SK-N-SH treated with all-trans-retinoic acid at 6 μM for 48 hours (cell line): ENCODE measurements at regions not wholly inside any gene's neighbourhood (a gene's known extent, or its start where the extent isn't known, plus 50 kb on each side); places are given as distances from the start of the nearest gene placed in this dataset.
A peak's percentile ranks its signal among the peaks of the same experiment; 100 is the strongest.

Experiments
- ATAC-seq: fragments of 200-7000 bp; cut with Tn5 transposase; 3 replicates; pipeline ENCODE4 v1.9.1; 2020; ENCODE audit warnings: mild to moderate bottlenecking, moderate library complexity
- ARNTL ChIP-seq: fragments of 450-650 bp; formaldehyde crosslinking; IDR thresholded peaks from 2 replicates; pipeline ENCODE4 v1.5.0; 2020; ENCODE audit warnings: low read depth, mild to moderate bottlenecking, moderate library complexity, borderline replicate concordance
- BACH2 ChIP-seq: fragments of 250-450 bp; sonication (Bioruptor Pico); IDR thresholded peaks from 2 replicates; pipeline ENCODE4 v1.9.0; 2021; ENCODE audit warnings: mild to moderate bottlenecking, borderline replicate concordance
- CREB5 ChIP-seq: fragments of 250-450 bp; sonication (Bioruptor Pico); IDR thresholded peaks from 2 replicates; pipeline ENCODE4 v1.5.1; 2020; ENCODE audit warnings: low read depth, mild to moderate bottlenecking, moderate library complexity
- CSDC2 ChIP-seq: fragments of 250-450 bp; sonication (Bioruptor Pico); IDR thresholded peaks from 2 replicates; pipeline ENCODE4 v1.5.0; 2020; ENCODE audit warnings: mild to moderate bottlenecking, moderate library complexity
- CSRNP3 ChIP-seq: fragments of 250-450 bp; sonication (Bioruptor Pico); IDR thresholded peaks from 2 replicates; pipeline ENCODE4 v1.5.1; 2021; ENCODE audit warnings: mild to moderate bottlenecking, moderate library complexity
- ESRRG ChIP-seq: fragments of 250-450 bp; sonication (Bioruptor Pico); IDR thresholded peaks from 2 replicates; pipeline ENCODE4 v1.6.1; 2021; ENCODE audit warnings: mild to moderate bottlenecking
- GLIS3 ChIP-seq: fragments of 250-450 bp; sonication (Bioruptor Pico); IDR thresholded peaks from 2 replicates; pipeline ENCODE4 v1.5.0; 2020; ENCODE audit warnings: mild to moderate bottlenecking, moderate library complexity
- ISL1 ChIP-seq: fragments of 250-450 bp; sonication (Bioruptor Pico); IDR thresholded peaks from 2 replicates; pipeline ENCODE4 v2.1.2; 2022; ENCODE audit warnings: mild to moderate bottlenecking, moderate library complexity
- OSR1 ChIP-seq: fragments of 250-450 bp; sonication (Bioruptor Pico); IDR thresholded peaks from 2 replicates; pipeline ENCODE4 v1.8.0; 2022; ENCODE audit warnings: moderate library complexity, mild to moderate bottlenecking, inconsistent platforms
- POU6F1 ChIP-seq: fragments of 250-450 bp; sonication (Bioruptor Pico); IDR thresholded peaks from 2 replicates; pipeline ENCODE4 v1.8.0; 2021; ENCODE audit warnings: low read depth, mild to moderate bottlenecking, moderate library complexity, borderline replicate concordance
- PPARA ChIP-seq: fragments of 250-450 bp; sonication (Bioruptor Pico); IDR thresholded peaks from 2 replicates; pipeline ENCODE4 v1.5.0; 2020; ENCODE audit warnings: mild to moderate bottlenecking, borderline replicate concordance
- RARB ChIP-seq: fragments of 250-450 bp; sonication (Bioruptor Pico); IDR thresholded peaks from 2 replicates; pipeline ENCODE4 v1.8.0; 2021; ENCODE audit warnings: mild to moderate bottlenecking, moderate library complexity
- TCF4 ChIP-seq: fragments of 250-450 bp; sonication (Bioruptor Pico); IDR thresholded peaks from 2 replicates; pipeline ENCODE4 v1.8.0; 2021; ENCODE audit warnings: mild to moderate bottlenecking, moderate library complexity, borderline replicate concordance
- TOX ChIP-seq: fragments of 250-450 bp; sonication (Bioruptor Pico); IDR thresholded peaks from 2 replicates; pipeline ENCODE4 v1.8.0; 2021; ENCODE audit warnings: mild to moderate bottlenecking, moderate library complexity, borderline replicate concordance
- ZC3H10 ChIP-seq: fragments of 250-450 bp; sonication (Bioruptor Pico); IDR thresholded peaks from 2 replicates; pipeline ENCODE4 v1.5.1; 2021; ENCODE audit warnings: mild to moderate bottlenecking, moderate library complexity
- ZFP3 ChIP-seq: fragments of 250-450 bp; sonication (Bioruptor Pico); IDR thresholded peaks from 2 replicates; pipeline ENCODE4 v1.5.0; 2020; ENCODE audit warnings: mild to moderate bottlenecking, moderate library complexity
- ZFP30 ChIP-seq: fragments of 450-650 bp; formaldehyde crosslinking; IDR thresholded peaks from 2 replicates; pipeline ENCODE4 v1.5.0; 2022; ENCODE audit warnings: mild to moderate bottlenecking, moderate library complexity
- ZNF565 ChIP-seq: fragments of 450-650 bp; formaldehyde crosslinking; conservative IDR thresholded peaks from 2 replicates; pipeline ENCODE4 v1.5.0; 2020; ENCODE audit warnings: low read depth, mild to moderate bottlenecking, moderate library complexity
- ZNF70 ChIP-seq: fragments of 450-650 bp; formaldehyde crosslinking; IDR thresholded peaks from 2 replicates; pipeline ENCODE4 v1.5.0; 2020; ENCODE audit warnings: mild to moderate bottlenecking, moderate library complexity
- ZNF8 ChIP-seq: fragments of 450-650 bp; formaldehyde crosslinking; IDR thresholded peaks from 2 replicates; pipeline ENCODE4 v1.5.0; 2020; ENCODE audit warnings: mild to moderate bottlenecking, moderate library complexity
- TF ChIP-seq, protein P1 (sequence below): fragments of 250-450 bp; sonication (Bioruptor Pico); IDR thresholded peaks from 2 replicates; pipeline ENCODE4 v1.5.0; 2020; ENCODE audit warnings: mild to moderate bottlenecking, moderate library complexity
- TF ChIP-seq, protein P2 (sequence below): fragments of 250-450 bp; sonication (Bioruptor Pico); IDR thresholded peaks from 2 replicates; pipeline ENCODE4 v1.8.0; 2020; ENCODE audit warnings: mild to moderate bottlenecking, moderate library complexity, borderline replicate concordance

- ATAC-seq: no peak
- no peak for TF ChIP-seq CSDC2 (CRISPR knock-in tag)
- no peak for TF ChIP-seq ZNF565 (CRISPR knock-in tag)
- no peak for TF ChIP-seq TOX
Observed at GRCh38 chr5:125316391-125316790, 570.0 kb upstream of the ZNF608 start.

DNA sequence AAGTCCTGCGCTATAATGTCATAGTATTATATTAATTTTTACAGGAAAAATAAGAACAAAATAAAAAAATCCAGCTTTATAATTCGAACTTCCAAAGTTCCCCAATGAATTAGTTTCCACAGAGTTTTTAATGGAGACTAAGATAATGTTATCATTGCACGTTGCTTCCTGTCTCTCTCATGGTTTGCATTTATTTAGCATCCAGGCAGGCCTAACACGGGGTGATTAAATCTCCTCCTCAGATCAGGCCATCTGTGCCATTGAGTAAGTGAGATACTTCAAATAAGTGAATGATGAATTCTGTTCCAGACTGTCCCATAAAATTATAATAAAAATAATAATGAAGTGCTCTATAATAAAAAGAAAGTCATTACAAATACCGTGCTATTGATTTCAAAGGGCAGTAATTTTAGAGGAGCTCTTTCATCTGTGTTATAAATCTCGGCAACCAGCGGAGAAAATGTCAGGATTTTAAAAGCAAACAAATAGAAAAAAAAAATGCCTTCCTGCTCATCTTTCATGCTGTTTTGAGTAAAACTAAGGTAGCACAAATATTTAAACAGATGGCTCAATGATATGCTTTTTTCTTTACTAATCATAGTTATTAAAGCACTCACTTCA is 570.6 kb upstream of the ZNF608 start:
- ATAC-seq: peak; percentile 66
- TF ChIP-seq CSRNP3 (CRISPR knock-in tag) (peak; percentile 44; the same call in 1 of the 2 replicates), ISL1 (peak; percentile 63), TCF4 (peak; percentile 88), GLIS3 (CRISPR knock-in tag) (no peak), PPARA (CRISPR knock-in tag) (no peak), ZNF8 (CRISPR knock-in tag) (0 out of 2 replicates have a peak, but pooled peaks have one; percentile 8)
- TF ChIP-seq, protein P1, sequence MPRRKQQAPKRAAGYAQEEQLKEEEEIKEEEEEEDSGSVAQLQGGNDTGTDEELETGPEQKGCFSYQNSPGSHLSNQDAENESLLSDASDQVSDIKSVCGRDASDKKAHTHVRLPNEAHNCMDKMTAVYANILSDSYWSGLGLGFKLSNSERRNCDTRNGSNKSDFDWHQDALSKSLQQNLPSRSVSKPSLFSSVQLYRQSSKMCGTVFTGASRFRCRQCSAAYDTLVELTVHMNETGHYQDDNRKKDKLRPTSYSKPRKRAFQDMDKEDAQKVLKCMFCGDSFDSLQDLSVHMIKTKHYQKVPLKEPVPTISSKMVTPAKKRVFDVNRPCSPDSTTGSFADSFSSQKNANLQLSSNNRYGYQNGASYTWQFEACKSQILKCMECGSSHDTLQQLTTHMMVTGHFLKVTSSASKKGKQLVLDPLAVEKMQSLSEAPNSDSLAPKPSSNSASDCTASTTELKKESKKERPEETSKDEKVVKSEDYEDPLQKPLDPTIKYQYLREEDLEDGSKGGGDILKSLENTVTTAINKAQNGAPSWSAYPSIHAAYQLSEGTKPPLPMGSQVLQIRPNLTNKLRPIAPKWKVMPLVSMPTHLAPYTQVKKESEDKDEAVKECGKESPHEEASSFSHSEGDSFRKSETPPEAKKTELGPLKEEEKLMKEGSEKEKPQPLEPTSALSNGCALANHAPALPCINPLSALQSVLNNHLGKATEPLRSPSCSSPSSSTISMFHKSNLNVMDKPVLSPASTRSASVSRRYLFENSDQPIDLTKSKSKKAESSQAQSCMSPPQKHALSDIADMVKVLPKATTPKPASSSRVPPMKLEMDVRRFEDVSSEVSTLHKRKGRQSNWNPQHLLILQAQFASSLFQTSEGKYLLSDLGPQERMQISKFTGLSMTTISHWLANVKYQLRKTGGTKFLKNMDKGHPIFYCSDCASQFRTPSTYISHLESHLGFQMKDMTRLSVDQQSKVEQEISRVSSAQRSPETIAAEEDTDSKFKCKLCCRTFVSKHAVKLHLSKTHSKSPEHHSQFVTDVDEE (CRISPR knock-in tag): peak; percentile 36; the same call in 1 of the 2 replicates

GRCh38 chr5:125317536-125317995 is 571.1 kb upstream of the ZNF608 start:
- no peak for TF ChIP-seq ZNF565 (CRISPR knock-in tag)
- TF ChIP-seq ESRRG: no peak
- no peak for TF ChIP-seq CSDC2 (CRISPR knock-in tag)
- no peak for TF ChIP-seq ZNF70
- no peak for TF ChIP-seq ZFP3 (CRISPR knock-in tag)
- TF ChIP-seq ZFP30 (CRISPR knock-in tag): no peak
- TF ChIP-seq CREB5 (CRISPR knock-in tag): no peak
- TF ChIP-seq BACH2 (CRISPR knock-in tag): no peak
- TF ChIP-seq RARB (CRISPR knock-in tag): no peak
- no peak for TF ChIP-seq ZC3H10 (CRISPR knock-in tag)
- TF ChIP-seq OSR1 (CRISPR knock-in tag): no peak
- TF ChIP-seq, protein P1 (CRISPR knock-in tag): no peak
- no peak for TF ChIP-seq PPARA (CRISPR knock-in tag)
- no peak for TF ChIP-seq GLIS3 (CRISPR knock-in tag)
- no peak for TF ChIP-seq POU6F1 (CRISPR knock-in tag)
- no peak for TF ChIP-seq TCF4
- no peak for TF ChIP-seq ZNF8 (CRISPR knock-in tag)
- TF ChIP-seq ARNTL (CRISPR knock-in tag): no peak
- TF ChIP-seq TOX: no peak
- TF ChIP-seq, protein P2, sequence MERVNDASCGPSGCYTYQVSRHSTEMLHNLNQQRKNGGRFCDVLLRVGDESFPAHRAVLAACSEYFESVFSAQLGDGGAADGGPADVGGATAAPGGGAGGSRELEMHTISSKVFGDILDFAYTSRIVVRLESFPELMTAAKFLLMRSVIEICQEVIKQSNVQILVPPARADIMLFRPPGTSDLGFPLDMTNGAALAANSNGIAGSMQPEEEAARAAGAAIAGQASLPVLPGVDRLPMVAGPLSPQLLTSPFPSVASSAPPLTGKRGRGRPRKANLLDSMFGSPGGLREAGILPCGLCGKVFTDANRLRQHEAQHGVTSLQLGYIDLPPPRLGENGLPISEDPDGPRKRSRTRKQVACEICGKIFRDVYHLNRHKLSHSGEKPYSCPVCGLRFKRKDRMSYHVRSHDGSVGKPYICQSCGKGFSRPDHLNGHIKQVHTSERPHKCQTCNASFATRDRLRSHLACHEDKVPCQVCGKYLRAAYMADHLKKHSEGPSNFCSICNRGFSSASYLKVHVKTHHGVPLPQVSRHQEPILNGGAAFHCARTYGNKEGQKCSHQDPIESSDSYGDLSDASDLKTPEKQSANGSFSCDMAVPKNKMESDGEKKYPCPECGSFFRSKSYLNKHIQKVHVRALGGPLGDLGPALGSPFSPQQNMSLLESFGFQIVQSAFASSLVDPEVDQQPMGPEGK: no peak
- ATAC-seq: no peak; the same call in 2 of the 3 replicates
